ENCODE measurements at regions not wholly inside any gene's neighbourhood (a gene's known extent, or its start where the extent isn't known, plus 50 kb on each side); places are given as distances from the start of the nearest gene placed in this dataset.

GRCh38 chr7:32378988-32379387, 111.2 kb downstream of the LSM5 start:
- peak in 1 of 2 donors; percentile 31 for TF ChIP-seq CTCF (conservative IDR thresholded peaks at IDR 0.05 in 1 of 2, IDR thresholded peaks at IDR 0.05 in 1 of 2; ENCODE audit: extremely low read depth in 1 of 2, insufficient read depth in 1 of 2, low read depth in 1 of 2, low read length in 2 of 2)
- TF ChIP-seq EZH2 (IDR thresholded peaks at IDR 0.05; ENCODE audit: borderline replicate concordance, low read length) = no peak
